Activated gamma-delta T cell treated with anti-CD3 and anti-CD28 coated beads, Interleukin-2, amount 50 U/mL, for 16 hours (primary cell): ENCODE measurements at regions not wholly inside any gene's neighbourhood (a gene's known extent, or its start where the extent isn't known, plus 50 kb on each side); places are given as distances from the start of the nearest gene placed in this dataset.

Experiments
- DNase-seq: peaks from one replicate; pipeline ENCODE4 v3.0.0-alpha.2; 2020; ENCODE audit warnings: low read depth

DNA sequence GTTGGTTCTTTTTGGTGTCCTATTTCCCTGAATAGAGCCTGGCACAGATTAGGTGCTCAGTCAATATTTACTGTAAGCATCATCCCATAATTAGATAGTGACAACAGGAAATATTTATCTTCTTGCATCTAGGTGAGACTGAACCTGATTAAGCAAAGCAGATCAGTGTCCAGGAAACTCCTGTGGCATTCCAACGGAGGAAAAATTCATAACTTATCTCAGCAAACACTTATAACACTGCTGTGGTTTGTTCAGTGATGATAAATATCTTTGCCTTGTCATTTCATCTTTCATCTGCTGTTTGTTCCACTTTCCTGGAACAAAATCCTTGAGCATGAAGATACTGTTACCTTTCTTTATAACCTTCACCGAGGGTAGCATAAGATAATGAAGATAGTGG, 1160.3 kb upstream of the AUTS2 start:
- DNase-seq: no peak

DNA sequence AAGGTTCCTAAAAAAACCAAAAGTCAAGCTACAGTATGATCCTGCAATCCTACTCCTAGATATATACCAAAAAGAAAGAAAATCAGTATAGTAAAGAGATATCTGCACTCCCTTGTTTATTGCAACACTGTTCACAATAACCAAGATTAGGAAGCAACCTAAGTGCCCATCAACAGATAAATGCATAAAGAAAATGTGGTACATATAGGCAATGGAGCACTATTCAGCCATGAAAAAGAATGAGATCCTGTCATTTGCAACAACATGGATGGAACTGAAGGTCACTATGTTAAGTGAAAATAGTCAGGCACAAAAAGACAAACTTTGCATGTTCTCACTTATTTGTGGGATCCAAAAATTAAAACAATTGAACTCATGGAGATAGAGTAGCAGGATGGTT, 1159.5 kb upstream of the AUTS2 start:
- DNase-seq: no peak

DNA sequence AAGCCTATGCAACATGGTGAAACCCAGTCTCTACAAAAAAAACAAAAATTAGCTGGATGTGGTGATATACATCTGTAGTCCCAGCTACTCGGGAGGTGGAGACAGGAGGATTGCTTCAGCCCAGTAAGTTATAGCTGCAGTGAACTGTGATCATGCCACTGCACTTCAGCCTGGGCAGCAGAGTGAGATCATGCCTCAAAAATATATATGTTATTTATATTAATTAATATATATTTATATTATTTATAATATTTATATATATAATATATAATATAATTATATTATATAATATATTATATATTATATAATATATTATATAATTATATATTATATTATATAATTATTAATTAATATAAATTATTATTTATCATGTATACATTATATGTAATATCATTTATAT, 1158.4 kb upstream of the AUTS2 start:
- DNase-seq: no peak

DNA sequence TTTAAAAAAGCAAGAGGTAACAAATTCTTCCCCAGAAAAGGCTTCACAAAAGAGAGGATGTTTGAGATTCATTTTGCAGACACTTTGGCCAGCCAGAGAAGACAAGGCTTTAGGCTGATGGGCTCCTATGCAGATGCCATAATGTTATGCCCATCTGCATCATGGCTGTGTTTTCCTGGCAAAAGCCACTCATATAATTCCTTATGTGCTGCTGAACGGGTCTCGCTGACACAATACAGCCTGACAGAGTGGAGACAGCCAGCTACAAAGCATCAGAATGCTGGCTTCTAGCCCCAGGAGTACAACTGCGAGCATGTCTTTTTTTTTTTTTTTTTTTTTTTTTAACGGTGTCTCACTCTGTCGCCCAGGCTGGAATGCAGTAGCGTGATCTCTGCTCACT, 1157.4 kb upstream of the AUTS2 start:
- no peak for DNase-seq

DNA sequence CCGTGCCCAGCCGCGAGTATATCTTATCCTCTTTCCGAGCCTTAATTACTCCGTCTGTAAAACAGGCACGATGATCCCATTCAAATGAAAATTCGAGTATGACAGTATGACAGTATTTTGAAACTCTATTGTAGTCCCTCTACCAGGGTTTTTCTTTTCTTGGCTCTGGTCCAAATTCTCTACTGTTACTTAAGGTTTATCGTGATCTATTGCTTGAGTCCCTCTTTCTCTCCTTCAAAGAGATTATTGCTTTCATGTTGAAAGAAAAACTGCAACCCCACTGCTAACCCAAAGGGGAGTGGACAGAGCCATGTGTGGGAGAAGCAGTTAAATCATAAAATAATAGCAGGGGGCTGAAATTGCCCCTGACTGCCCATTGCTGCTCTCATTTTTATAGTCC, 1156.6 kb upstream of the AUTS2 start:
- no peak for DNase-seq

DNA sequence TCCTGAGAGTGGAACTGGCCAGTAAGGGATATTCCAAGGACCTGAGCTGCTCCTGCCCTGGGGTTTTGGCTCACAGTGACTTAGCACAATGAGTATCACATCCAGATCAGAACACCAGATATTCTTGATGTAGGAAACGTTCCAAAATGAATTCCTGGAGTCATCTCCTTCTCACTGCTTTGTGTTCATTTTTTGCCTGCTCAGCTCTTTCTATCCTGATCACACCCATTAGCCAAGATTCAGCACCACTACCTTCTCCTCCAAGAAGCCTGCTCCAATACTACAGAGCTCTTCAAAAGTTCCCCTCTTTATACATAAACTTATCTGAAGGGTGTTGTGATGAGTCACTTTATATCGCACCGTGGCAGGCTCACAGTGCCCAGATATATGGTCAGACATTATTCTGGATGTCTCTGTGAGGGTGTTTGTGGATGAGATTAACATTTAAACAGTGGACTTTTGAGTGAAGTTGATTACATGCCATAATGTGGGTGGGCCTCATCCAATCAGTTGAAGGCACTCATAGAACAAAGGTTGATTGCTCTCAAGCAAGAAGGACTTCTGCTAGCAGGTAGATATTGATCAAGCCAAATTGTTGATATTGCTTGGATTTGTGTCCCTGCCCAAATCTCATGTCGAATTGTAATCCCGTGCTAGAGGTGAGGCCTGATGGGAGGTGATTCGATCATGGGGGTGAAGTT, 1155.2 kb upstream of the AUTS2 start:
- DNase-seq: no peak

DNA sequence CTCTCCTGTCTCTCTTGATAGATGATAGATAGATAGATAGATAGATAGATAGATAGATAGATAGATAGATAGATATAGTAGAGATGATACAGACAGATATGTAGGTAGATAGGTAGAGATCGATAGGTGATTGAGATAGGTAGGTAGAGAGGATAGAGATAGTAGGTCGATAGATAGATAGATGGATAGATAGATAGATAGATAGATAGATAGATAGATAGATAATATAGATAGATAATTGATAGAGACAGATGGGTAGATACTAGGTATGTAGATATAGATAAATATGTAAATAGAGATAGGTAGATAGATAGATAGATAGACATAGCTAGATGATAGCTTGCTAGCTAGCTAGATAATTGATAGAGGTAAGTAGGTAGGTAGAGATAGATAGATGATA, 1154.2 kb upstream of the AUTS2 start:
- DNase-seq: no peak

DNA sequence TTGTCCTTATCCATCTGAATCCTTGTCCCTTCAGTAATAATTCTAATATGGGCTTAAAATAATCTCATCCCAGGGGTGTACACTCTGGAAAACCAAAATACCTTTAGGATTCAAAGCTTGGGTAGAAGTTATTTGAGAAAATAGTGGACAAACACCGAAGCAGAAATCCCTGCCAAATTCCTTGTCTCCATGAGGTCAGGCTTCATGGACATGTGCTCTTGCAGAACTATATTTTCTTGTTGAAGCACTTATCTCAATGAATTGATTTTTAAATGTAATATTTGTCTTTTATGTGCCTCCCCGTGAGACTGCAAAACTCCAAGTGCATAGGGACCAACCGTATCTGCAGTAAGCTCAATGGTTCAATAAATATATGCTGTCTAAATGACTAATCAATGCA, 1153.3 kb upstream of the AUTS2 start:
- no peak for DNase-seq

DNA sequence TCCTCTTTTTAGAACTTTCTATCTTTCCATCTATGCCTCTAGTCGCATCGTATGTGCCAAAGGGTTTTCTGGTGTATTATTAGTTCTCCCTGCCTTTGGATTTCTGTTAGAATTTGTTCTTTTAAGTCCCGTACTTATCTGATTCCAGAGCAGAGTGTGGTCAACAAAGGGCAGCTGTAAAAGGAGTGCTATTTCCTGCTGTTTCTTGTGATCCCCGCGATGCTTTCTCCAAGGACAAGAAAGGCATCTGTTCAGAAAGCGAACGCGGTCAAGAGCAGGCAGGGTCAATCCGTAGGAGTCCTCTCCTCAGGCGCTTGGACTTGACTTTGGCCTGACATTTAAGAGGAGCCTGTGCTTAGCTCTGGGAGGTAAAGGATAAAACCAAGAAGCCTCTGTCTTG, 1152.1 kb upstream of the AUTS2 start:
- DNase-seq: no peak

DNA sequence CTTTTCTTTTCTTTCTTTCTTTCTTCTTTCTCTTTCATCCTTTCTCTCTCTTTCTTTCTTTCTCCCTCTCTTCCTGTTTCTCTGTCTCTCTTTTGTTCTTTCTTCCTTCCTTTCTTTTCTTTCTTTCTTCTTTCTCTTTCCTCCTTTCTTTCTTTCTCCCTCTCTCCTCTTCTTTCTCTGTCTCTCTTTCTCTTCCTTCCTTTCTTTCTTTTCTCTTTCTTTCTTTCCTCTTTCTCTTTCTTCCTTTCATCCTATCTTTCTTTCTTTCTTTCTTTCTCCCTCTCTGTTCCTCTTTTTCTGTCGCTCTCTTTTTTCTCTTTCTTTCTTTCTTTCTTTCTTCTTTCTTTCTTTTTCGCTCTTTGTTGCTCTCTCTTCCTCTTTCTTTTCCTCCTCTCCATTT, 1149.2 kb upstream of the AUTS2 start:
- DNase-seq: no peak

DNA sequence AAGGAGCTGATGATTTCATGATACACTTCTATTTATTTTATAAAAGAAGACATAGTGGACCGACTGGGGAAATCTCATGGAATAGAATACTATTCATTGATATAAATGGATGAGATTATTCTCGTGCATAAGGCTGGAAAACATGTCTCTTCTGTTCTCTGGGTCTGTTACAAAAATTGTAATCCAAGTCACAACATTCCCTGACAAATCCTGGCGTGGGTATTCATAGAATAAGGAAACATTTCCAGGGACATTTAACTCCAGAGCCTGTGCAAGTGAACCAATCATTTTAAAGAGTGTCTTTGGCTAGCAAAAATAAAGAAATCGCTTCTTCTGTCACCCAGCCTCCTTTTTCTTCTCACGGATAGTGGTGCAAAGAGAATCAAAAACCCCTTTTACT, 1148.5 kb upstream of the AUTS2 start:
- no peak for DNase-seq

DNA sequence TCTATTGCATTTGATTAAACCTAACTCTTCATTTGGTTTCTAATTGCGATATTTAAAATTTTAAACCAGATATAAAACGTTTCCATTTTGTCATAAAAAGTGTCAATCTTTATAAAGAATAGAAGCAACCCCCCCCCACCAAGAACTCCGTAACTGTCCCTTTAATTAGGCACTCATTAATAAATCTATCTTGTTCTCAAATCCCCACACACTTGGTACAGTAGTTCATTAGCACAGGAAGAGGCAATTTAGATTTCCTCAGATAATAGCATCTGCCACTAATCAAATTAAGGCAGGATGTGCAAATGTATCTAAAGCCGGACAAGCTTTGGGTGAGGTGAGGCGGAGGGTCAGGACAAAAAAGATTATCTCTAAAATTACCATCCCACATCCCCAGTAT, 1143.3 kb upstream of the AUTS2 start:
- DNase-seq: no peak

DNA sequence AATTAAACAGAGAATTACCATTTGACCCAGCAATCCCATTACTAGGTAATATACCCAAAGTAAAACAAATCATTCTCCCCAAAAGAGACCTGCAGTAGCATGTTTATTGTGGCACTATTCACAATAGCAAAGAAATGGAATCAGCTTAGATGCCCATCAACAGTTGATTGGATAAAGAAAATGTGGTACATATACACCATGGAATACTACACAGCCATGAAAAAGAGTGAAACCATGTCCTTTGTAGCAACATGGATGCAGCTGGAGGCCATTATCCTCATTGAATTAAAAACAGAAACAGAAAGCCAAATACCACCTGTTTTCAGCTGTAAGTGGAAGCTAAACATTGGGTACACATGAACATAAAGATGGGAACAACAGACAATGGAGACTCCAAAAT, 1141.8 kb upstream of the AUTS2 start:
- DNase-seq: no peak

DNA sequence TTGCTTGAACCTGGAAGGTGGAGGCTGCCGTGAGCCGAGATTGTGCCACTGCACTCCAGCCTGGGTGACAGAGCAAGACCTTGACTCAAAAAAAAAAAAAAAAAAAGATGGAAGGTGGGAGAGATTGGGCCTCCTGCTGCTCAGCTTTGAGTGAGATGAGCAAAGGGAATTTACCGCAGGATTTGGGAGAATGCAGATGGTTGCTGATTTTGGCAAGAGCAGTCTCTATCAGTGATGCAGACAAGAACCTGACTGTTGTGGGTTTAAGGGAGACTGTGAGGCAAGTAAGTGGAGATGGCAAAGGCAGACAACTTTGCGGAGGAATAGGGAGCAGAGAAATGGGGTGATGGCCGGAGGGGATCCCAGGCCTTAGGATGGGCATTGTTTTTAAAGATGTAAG, 1140.8 kb upstream of the AUTS2 start:
- no peak for DNase-seq

DNA sequence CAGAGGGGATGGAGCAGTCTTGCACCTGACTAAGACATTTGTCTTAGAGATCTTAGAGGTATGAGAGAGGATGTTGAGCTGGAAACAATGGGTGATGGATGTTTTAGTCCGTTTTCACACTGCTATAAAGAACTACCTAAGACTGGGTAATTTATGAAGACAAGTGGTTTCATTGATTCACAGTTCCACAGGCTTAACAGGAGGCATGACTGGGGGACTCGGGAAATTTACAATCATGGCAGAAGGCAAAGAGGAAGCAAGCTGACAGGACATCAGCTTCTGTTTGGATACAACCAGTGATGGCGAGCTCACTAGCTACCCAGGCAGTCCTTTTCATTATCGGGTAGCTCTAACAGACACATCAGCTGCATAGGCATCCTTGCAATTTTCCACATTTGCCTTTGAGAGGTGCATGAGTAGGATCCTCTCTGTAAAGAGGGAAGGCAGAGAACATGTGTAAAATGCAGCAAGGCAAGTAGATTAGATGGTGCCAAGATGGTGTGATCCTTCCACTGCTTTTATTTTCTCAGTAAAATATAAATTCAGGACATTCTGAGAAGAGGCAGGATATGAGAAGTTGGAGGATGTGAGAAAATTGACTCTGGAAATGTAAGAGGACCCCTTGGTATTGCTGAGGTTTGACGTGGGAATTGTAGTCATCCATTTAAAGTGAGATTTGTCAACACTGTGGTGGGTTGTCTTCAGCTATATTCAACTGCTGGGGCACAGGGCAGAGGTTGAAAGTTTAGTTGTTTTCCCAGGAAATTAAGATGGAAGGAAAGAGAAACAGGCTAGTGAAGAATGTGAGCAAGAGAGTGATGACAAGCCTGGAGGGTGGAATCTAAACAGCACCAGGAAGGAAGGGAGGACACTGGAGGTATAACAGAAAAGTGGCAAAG, 1140.0 kb upstream of the AUTS2 start:
- no peak for DNase-seq

DNA sequence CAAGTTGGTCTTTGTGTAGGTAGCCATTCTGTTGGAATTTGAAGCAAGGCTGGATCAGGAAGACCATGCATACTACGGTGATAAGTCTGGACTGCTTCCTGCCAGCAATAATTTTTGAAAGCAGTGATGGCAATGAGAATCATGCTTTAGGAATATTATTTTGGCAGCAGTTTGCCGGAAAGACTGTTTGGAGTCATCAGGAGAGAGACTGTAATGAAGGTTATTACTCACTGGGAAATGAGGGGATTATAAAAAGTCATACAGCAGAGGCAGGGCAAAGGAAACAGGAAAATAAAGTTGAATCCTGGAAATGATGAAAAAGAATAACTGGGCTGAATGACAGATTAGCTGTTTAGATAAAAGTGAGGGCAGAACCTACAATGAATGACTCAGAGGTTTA, 1136.8 kb upstream of the AUTS2 start:
- DNase-seq: no peak

DNA sequence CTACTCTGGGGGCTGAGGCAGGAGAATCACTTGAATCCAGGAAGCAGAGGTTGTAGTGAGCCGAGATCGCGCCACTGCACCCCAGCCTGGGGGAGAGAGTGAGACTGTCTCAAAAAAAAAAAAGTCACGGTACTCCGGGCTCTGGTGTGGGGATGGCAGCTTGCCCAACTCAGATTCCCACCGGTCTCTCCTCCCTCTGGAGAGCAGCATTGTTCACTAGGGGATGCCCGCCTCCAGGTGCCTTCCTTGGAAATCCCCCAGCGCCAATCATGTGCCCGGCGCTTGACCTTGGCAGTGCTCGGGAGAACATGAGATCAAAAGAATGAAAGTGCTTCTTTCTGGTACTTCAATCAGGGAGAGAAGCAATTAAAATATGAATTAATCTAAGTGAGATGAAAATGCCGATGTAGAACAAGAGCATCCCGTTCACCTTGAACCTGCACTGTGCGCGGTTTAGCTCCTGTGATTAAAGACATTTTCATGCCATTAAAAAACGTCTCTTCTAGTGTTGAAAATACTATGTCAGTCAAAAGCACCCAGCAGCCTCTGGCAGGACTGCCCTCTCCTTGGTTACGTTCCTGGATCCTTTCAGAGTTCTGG, 1127.3 kb upstream of the AUTS2 start:
- DNase-seq: no peak

DNA sequence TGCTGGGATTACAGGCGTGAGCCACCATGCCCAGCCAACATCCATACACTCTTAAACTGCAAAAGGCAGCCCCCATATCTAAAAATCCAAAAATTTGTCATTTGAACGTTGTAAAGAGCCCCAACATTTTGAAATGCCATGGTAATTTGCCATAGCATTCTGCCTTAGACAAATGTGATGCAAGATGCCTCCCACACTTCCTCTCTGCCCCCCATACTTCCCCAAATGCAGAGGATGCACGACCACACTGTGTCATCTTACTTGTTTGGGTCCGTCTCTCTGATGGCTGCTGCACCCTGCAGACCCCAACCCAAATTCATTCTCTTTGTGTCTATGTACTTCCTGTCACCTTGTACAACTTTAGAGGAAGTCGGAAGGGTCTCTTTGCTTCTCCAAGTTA, 1125.6 kb upstream of the AUTS2 start:
- DNase-seq: no peak

DNA sequence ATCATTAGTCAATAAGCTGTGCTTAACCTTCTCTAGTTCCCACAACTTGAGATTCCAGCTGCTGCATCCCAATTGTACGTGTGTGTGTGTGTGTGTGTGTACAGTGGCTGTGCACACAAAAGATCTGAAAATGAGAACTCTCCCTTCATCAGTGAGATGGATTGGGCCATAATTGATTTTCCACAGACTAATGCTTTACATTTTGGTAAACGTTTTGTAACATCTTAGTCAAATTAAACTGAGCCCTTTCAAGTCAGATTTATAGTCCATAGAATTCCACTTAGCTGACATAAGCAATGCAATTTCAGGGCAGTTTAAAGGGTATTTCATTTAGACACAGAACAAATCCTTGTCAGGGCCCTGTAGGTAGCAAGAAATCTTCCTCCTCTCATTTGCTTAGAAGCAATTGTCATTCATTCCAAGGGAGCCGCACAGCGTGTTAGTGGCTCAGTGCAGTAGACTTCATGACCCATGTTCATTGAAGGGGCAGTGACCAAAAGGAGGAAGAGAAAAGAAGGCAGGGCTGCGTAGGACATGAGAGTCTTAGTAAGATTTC, 1123.5 kb upstream of the AUTS2 start:
- DNase-seq: no peak

DNA sequence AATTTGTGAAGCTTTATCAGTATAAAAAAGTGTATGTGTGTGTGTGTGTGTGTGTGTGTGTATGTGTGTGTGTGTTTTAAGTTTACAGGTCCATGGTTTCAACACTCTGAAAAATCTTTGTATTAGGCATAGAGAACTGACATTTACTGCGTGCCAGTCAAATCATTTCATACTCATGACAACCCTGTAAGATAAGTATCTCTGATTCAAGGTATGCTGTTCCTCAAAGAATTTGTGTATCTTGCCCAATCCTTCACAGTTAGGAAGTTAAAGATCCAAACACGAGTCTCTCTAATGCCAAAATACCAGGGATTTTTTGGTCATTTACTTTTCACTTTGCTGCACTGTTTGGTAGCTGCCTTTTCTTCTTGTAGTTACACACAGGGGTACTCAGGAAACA, 1121.3 kb upstream of the AUTS2 start:
- no peak for DNase-seq

DNA sequence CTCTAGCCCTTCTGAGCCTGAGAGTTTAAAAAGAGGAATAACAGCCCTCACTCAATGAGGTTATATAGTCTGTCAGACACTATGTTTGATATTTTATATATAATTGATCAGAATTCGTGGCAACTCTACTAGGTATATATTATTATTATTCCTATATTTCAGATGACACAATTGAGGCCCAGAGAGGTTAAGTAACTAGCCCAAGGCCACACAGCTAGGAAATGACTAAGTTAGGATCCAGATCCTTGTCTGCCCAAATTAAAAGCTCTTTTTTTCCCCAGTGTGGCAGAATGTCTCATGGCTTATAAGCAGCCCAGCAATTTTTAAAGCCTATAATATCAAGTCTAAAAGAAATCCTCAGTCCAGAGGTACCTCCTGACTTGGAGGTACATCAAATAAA, 1119.9 kb upstream of the AUTS2 start:
- DNase-seq: no peak

DNA sequence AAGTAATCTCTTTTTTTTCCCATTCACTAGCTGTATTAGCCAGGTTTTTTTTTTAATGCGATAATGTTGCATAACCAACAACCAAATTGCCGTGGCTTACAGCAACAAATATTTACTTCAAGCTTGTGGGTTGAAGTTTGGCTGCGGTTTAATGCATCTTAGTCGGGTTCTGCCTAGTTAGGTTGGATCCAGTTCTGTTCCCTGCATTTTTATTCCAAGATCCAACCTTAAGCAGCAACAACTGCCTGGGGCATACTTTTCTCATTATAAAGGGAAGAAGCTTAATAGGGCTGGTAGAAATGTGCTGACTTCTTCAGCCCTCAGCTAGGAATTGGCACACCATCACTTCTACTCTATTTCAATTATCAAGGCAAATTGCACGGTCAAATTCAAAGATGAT, 1115.5 kb upstream of the AUTS2 start:
- DNase-seq: no peak

DNA sequence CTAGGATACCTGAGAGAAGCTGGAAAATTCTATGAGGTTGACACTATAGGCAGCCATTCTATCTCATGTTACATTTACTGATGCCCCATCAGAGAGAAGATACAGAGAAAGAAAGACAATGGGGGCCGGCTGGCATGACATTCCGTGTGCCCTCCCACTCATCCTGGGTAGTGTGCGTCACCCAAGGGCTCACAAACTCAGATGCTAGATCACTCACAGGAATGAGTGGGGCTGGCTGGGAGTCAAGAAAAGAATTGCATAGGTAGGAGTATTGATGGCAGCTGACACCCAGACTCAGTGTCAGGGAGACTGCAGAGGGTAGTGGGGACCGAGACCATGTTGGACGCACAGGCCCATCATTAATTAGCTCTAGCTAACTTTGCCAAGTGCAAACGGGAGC, 1113.5 kb upstream of the AUTS2 start:
- DNase-seq: no peak
